HUES48 (cell line): ENCODE measurements at regions not wholly inside any gene's neighbourhood (a gene's known extent, or its start where the extent isn't known, plus 50 kb on each side); places are given as distances from the start of the nearest gene placed in this dataset.
A peak's percentile ranks its signal among the peaks of the same experiment; 100 is the strongest.

Source experiments
- H3K27ac ChIP-seq: one replicate; pipeline ENCODE4 v1.7.0; 2013; ENCODE audit warnings: low read depth, low read length, inconsistent platforms
- H3K27me3 ChIP-seq: 2 replicates; pipeline ENCODE4 v1.6.1; 2013; ENCODE audit warnings: mild to moderate bottlenecking, low read length; ENCODE audit not compliant: control insufficient read depth, insufficient read depth
- H3K36me3 ChIP-seq: 2 replicates; pipeline ENCODE4 v1.6.1; 2013; ENCODE audit warnings: low read length; ENCODE audit not compliant: control insufficient read depth, insufficient read depth
- H3K4me1 ChIP-seq: 2 replicates; pipeline ENCODE4 v1.6.1; 2013; ENCODE audit warnings: mild to moderate bottlenecking, low read length; ENCODE audit not compliant: control insufficient read depth, insufficient read depth
- H3K4me3 ChIP-seq: 2 replicates; pipeline ENCODE4 v1.5.1; 2013; ENCODE audit warnings: mild to moderate bottlenecking, low read depth, low read length
- H3K9ac ChIP-seq: 2 replicates; pipeline ENCODE4 v1.6.1; 2013; ENCODE audit warnings: mild to moderate bottlenecking, low read depth, low read length, moderate library complexity
- H3K9me3 ChIP-seq: 2 replicates; pipeline ENCODE4 v1.6.1; 2013; ENCODE audit warnings: low read length; ENCODE audit not compliant: control insufficient read depth, insufficient read depth

GRCh38 chr10:91144961-91145360 lies 75.5 kb upstream of the PCGF5 start:
- Histone ChIP-seq H3K4me1 (no peaks in the 10 kb centered on the region), H3K27ac (no peak overlapping the region)

GRCh38 chr10:91146146-91146545 lies 74.3 kb upstream of the PCGF5 start:
- H3K9me3 ChIP-seq: no peaks in the 10 kb centered on the region
- H3K27ac ChIP-seq: no peak overlapping the region
- H3K9ac ChIP-seq: no peak overlapping the region
- no peaks in the 10 kb centered on the region for H3K36me3 ChIP-seq
- H3K27me3 ChIP-seq: no peaks in the 10 kb centered on the region
- H3K4me1 ChIP-seq: no peaks in the 10 kb centered on the region
- H3K4me3 ChIP-seq: no peak overlapping the region

More at GRCh38 chr10:91144961-91145360, 75.5 kb upstream of the PCGF5 start:
- Histone ChIP-seq H3K27me3 (no peaks in the 10 kb centered on the region), H3K9me3 (no peaks in the 10 kb centered on the region), H3K36me3 (no peaks in the 10 kb centered on the region), H3K9ac (no peak overlapping the region), H3K4me3 (no peak overlapping the region)

GRCh38 chr10:91149550-91149949 lies 70.9 kb upstream of the PCGF5 start:
- H3K27ac ChIP-seq: no peak overlapping the region
- no peak overlapping the region for H3K9ac ChIP-seq
- no peaks in the 10 kb centered on the region for H3K9me3 ChIP-seq
- H3K4me1 ChIP-seq: no peaks in the 10 kb centered on the region
- H3K4me3 ChIP-seq: no peak overlapping the region
- H3K27me3 ChIP-seq: no peaks in the 10 kb centered on the region; the same call in 1 of the 2 replicates
- H3K36me3 ChIP-seq: no peaks in the 10 kb centered on the region

- peaks cover 4% of the 10 kb centered on the region for H3K27me3 ChIP-seq
- no peaks in the 10 kb centered on the region for H3K36me3 ChIP-seq
- H3K4me1 ChIP-seq: no peaks in the 10 kb centered on the region
- no peak overlapping the region for H3K27ac ChIP-seq
- no peak overlapping the region for H3K9ac ChIP-seq
- no peaks in the 10 kb centered on the region for H3K9me3 ChIP-seq
- H3K4me3 ChIP-seq: no peak overlapping the region
Observed at GRCh38 chr10:91150631-91151030, 69.8 kb upstream of the PCGF5 start.

GRCh38 chr10:91153508-91153907 lies 67.0 kb upstream of the PCGF5 start:
- no peak overlapping the region for H3K27ac ChIP-seq
- H3K9me3 ChIP-seq: no peaks in the 10 kb centered on the region
- no peaks in the 10 kb centered on the region for H3K4me1 ChIP-seq
- no peak overlapping the region for H3K4me3 ChIP-seq
- no peak overlapping the region for H3K9ac ChIP-seq
- H3K27me3 ChIP-seq: peaks cover 9% of the 10 kb centered on the region
- no peaks in the 10 kb centered on the region for H3K36me3 ChIP-seq

- Histone ChIP-seq H3K9me3 (no peaks in the 10 kb centered on the region), H3K4me3 (no peak overlapping the region), H3K27me3 (peaks cover 21% of the 10 kb centered on the region), H3K27ac (no peak overlapping the region), H3K4me1 (no peaks in the 10 kb centered on the region), H3K9ac (no peak overlapping the region), H3K36me3 (no peaks in the 10 kb centered on the region)
Observed at GRCh38 chr10:91154842-91155241, 65.6 kb upstream of the PCGF5 start.

GRCh38 chr10:91156196-91156595 lies 64.3 kb upstream of the PCGF5 start:
- H3K4me1 ChIP-seq: no peaks in the 10 kb centered on the region
- H3K4me3 ChIP-seq: no peak overlapping the region
- H3K36me3 ChIP-seq: no peaks in the 10 kb centered on the region
- H3K27ac ChIP-seq: no peak overlapping the region
- no peak overlapping the region for H3K9ac ChIP-seq
- H3K9me3 ChIP-seq: no peaks in the 10 kb centered on the region
- H3K27me3 ChIP-seq: peaks cover 35% of the 10 kb centered on the region

GRCh38 chr10:91159254-91159783 lies 61.1 kb upstream of the PCGF5 start:
- Histone ChIP-seq H3K9ac (no peak overlapping the region), H3K4me3 (no peak overlapping the region), H3K36me3 (no peaks in the 10 kb centered on the region), H3K27ac (no peak overlapping the region), H3K27me3 (peaks cover 65% of the 10 kb centered on the region), H3K4me1 (0 out of 2 replicates have a peak, but pooled peaks cover 3% of the 10 kb centered on the region), H3K9me3 (no peaks in the 10 kb centered on the region)

GRCh38 chr10:91162050-91162494 lies 58.4 kb upstream of the PCGF5 start:
- Histone ChIP-seq H3K9me3 (no peaks in the 10 kb centered on the region), H3K4me1 (0 out of 2 replicates have a peak, but pooled peaks cover 3% of the 10 kb centered on the region), H3K27me3 (peaks cover 87% of the 10 kb centered on the region), H3K27ac (no peak overlapping the region), H3K4me3 (peak overlapping the region; percentile 59), H3K36me3 (no peaks in the 10 kb centered on the region), H3K9ac (no peak overlapping the region)

- no peaks in the 10 kb centered on the region for H3K9me3 ChIP-seq
- peak overlapping the region; percentile 72 for H3K4me3 ChIP-seq
- no peak overlapping the region for H3K27ac ChIP-seq
- H3K27me3 ChIP-seq: peaks cover 93% of the 10 kb centered on the region
- no peak overlapping the region for H3K9ac ChIP-seq
- H3K4me1 ChIP-seq: 0 out of 2 replicates have a peak, but pooled peaks cover 3% of the 10 kb centered on the region
- no peaks in the 10 kb centered on the region for H3K36me3 ChIP-seq
Observed at GRCh38 chr10:91162495-91163268, 57.8 kb upstream of the PCGF5 start.

GRCh38 chr10:91163269-91163868 lies 57.1 kb upstream of the PCGF5 start:
- peaks cover 98% of the 10 kb centered on the region for H3K27me3 ChIP-seq
- no peak overlapping the region for H3K9ac ChIP-seq
- no peaks in the 10 kb centered on the region for H3K36me3 ChIP-seq
- 0 out of 2 replicates have a peak, but pooled peaks cover 3% of the 10 kb centered on the region for H3K4me1 ChIP-seq
- no peaks in the 10 kb centered on the region for H3K9me3 ChIP-seq
- no peak overlapping the region for H3K27ac ChIP-seq
- H3K4me3 ChIP-seq: peak overlapping the region; percentile 72
